Activated CD8-positive, alpha-beta T cell treated with anti-CD3 and anti-CD28 coated beads, Interleukin-2, amount 10 ng/mL, durations not matched to agents 7 days and 5 days (primary cell): ENCODE measurements at regions not wholly inside any gene's neighbourhood (a gene's known extent, or its start where the extent isn't known, plus 50 kb on each side); places are given as distances from the start of the nearest gene placed in this dataset.

Source experiments
- ATAC-seq: fragments of 150-1000 bp; cut with Tn5 transposase; one replicate; pipeline ENCODE4 v1.10.0; 2021; ENCODE audit warnings: moderate library complexity
- CTCF ChIA-PET: fragments of 350-600 bp; sonication (Branson Sonifier 250); formaldehyde crosslinking; loops from one replicate; lab custom pipeline; 2021; ENCODE audit warnings: antibody characterized with exemption; lab: Charles Lee
- POLR2A ChIA-PET: fragments of 350-600 bp; sonication (Branson Sonifier 250); formaldehyde crosslinking; loops from one replicate; lab custom pipeline; 2021; ENCODE audit warnings: antibody characterized with exemption; lab: Charles Lee
- DNase-seq: peaks from one replicate; pipeline ENCODE4 v3.0.0-alpha.2; 2020
- H3K27ac Mint-ChIP-seq: one replicate; pipeline ENCODE4 v1.8.0; 2021; ENCODE audit warnings: mild to moderate bottlenecking, mixed read lengths
- H3K27me3 Mint-ChIP-seq: one replicate; pipeline ENCODE4 v1.8.0; 2021; ENCODE audit warnings: low read depth, mixed read lengths
- H3K36me3 Mint-ChIP-seq: one replicate; pipeline ENCODE4 v1.8.0; 2021; ENCODE audit warnings: low read depth, mixed read lengths
- H3K4me1 Mint-ChIP-seq: one replicate; pipeline ENCODE4 v1.8.0; 2021; ENCODE audit warnings: low read depth, mixed read lengths
- H3K4me3 Mint-ChIP-seq: one replicate; pipeline ENCODE4 v1.8.0; 2021; ENCODE audit warnings: mild to moderate bottlenecking, mixed read lengths
- H3K9me3 Mint-ChIP-seq: one replicate; pipeline ENCODE4 v1.8.0; 2022; ENCODE audit warnings: mixed read lengths; ENCODE audit not compliant: insufficient read depth

GRCh38 chr5:117205894-117206293, 631.3 kb upstream of the SEMA6A start:
- H3K36me3 Mint-ChIP-seq, result no peaks in the 10 kb centered on the region
- no peaks in the 10 kb centered on the region for H3K27me3 Mint-ChIP-seq
- no peaks in the 10 kb centered on the region for H3K4me1 Mint-ChIP-seq
- POLR2A ChIA-PET, result no interaction called here
- H3K27ac Mint-ChIP-seq, result no peak overlapping the region
- DNase-seq (no peak), ATAC-seq (no peak)
- CTCF ChIA-PET, result no interaction called here
- no peak overlapping the region for H3K4me3 Mint-ChIP-seq
- H3K9me3 Mint-ChIP-seq, result peaks cover 15% of the 10 kb centered on the region

- no peaks in the 10 kb centered on the region for H3K4me1 Mint-ChIP-seq
- ChIA-PET CTCF (no interaction called here), POLR2A (no interaction called here)
- no peak overlapping the region for H3K4me3 Mint-ChIP-seq
- H3K9me3 Mint-ChIP-seq, result peaks cover 11% of the 10 kb centered on the region
- no peak for ATAC-seq
- no peaks in the 10 kb centered on the region for H3K36me3 Mint-ChIP-seq
- no peak overlapping the region for H3K27ac Mint-ChIP-seq
- DNase-seq, result no peak
- H3K27me3 Mint-ChIP-seq, result no peaks in the 10 kb centered on the region
Observed at GRCh38 chr5:117204926-117205869, 630.6 kb upstream of the SEMA6A start.

- H3K4me1 Mint-ChIP-seq, result no peaks in the 10 kb centered on the region
- POLR2A ChIA-PET, result no interaction called here
- no peak overlapping the region for H3K4me3 Mint-ChIP-seq
- no peaks in the 10 kb centered on the region for H3K27me3 Mint-ChIP-seq
- H3K36me3 Mint-ChIP-seq, result no peaks in the 10 kb centered on the region
- H3K27ac Mint-ChIP-seq, result no peak overlapping the region
- CTCF ChIA-PET, result no interaction called here
- DNase-seq (no peak), ATAC-seq (no peak)
- H3K9me3 Mint-ChIP-seq, result peaks cover 4% of the 10 kb centered on the region
Observed at GRCh38 chr5:117204404-117204803, 629.8 kb upstream of the SEMA6A start.

- POLR2A ChIA-PET, result no interaction called here
- Mint-ChIP-seq H3K4me3 (no peak overlapping the region), H3K36me3 (no peaks in the 10 kb centered on the region), H3K27ac (no peak overlapping the region), H3K4me1 (no peaks in the 10 kb centered on the region), H3K9me3 (no peaks in the 10 kb centered on the region), H3K27me3 (no peaks in the 10 kb centered on the region)
- CTCF ChIA-PET, result no interaction called here
- ATAC-seq (no peak), DNase-seq (no peak)
Observed at GRCh38 chr5:117203584-117203983, 629.0 kb upstream of the SEMA6A start.

- ChIA-PET POLR2A (no interaction called here), CTCF (no interaction called here)
- DNase-seq, result no peak
- H3K27me3 Mint-ChIP-seq, result no peaks in the 10 kb centered on the region
- no peak overlapping the region for H3K27ac Mint-ChIP-seq
- no peaks in the 10 kb centered on the region for H3K4me1 Mint-ChIP-seq
- ATAC-seq, result no peak
- H3K9me3 Mint-ChIP-seq, result no peaks in the 10 kb centered on the region
- no peaks in the 10 kb centered on the region for H3K36me3 Mint-ChIP-seq
- H3K4me3 Mint-ChIP-seq, result no peak overlapping the region
Observed at GRCh38 chr5:117201001-117201400, 626.4 kb upstream of the SEMA6A start.

GRCh38 chr5:117195076-117195475, 620.5 kb upstream of the SEMA6A start:
- no peak for ATAC-seq
- H3K9me3 Mint-ChIP-seq, result no peaks in the 10 kb centered on the region
- H3K4me3 Mint-ChIP-seq, result no peak overlapping the region
- POLR2A ChIA-PET, result no interaction called here
- CTCF ChIA-PET, result no interaction called here
- DNase-seq, result no peak
- no peak overlapping the region for H3K27ac Mint-ChIP-seq
- no peaks in the 10 kb centered on the region for H3K36me3 Mint-ChIP-seq
- no peaks in the 10 kb centered on the region for H3K4me1 Mint-ChIP-seq
- H3K27me3 Mint-ChIP-seq, result no peaks in the 10 kb centered on the region

GRCh38 chr5:117191251-117191650, 616.6 kb upstream of the SEMA6A start:
- ATAC-seq (no peak), DNase-seq (no peak)
- no peaks in the 10 kb centered on the region for H3K9me3 Mint-ChIP-seq
- POLR2A ChIA-PET, result no interaction called here
- CTCF ChIA-PET, result no interaction called here
- H3K27ac Mint-ChIP-seq, result no peak overlapping the region
- H3K4me3 Mint-ChIP-seq, result no peak overlapping the region
- no peaks in the 10 kb centered on the region for H3K36me3 Mint-ChIP-seq
- no peaks in the 10 kb centered on the region for H3K4me1 Mint-ChIP-seq
- no peaks in the 10 kb centered on the region for H3K27me3 Mint-ChIP-seq

GRCh38 chr5:117189784-117190183, 615.2 kb upstream of the SEMA6A start:
- Mint-ChIP-seq H3K27me3 (no peaks in the 10 kb centered on the region), H3K4me1 (no peaks in the 10 kb centered on the region), H3K4me3 (no peak overlapping the region), H3K27ac (no peak overlapping the region), H3K36me3 (no peaks in the 10 kb centered on the region), H3K9me3 (no peaks in the 10 kb centered on the region)
- ChIA-PET POLR2A (no interaction called here), CTCF (no interaction called here)
- DNase-seq, result no peak
- no peak for ATAC-seq

GRCh38 chr5:117188211-117188610, 613.6 kb upstream of the SEMA6A start:
- Mint-ChIP-seq H3K9me3 (no peaks in the 10 kb centered on the region), H3K4me3 (no peak overlapping the region), H3K27me3 (no peaks in the 10 kb centered on the region), H3K4me1 (no peaks in the 10 kb centered on the region), H3K36me3 (no peaks in the 10 kb centered on the region), H3K27ac (no peak overlapping the region)
- CTCF ChIA-PET, result no interaction called here
- DNase-seq (no peak), ATAC-seq (no peak)
- POLR2A ChIA-PET, result no interaction called here

GRCh38 chr5:117186751-117187150, 612.1 kb upstream of the SEMA6A start:
- H3K9me3 Mint-ChIP-seq, result no peaks in the 10 kb centered on the region
- DNase-seq, result no peak
- ATAC-seq, result no peak
- no peaks in the 10 kb centered on the region for H3K36me3 Mint-ChIP-seq
- no peaks in the 10 kb centered on the region for H3K4me1 Mint-ChIP-seq
- POLR2A ChIA-PET, result no interaction called here
- no peak overlapping the region for H3K27ac Mint-ChIP-seq
- CTCF ChIA-PET, result no interaction called here
- no peaks in the 10 kb centered on the region for H3K27me3 Mint-ChIP-seq
- no peak overlapping the region for H3K4me3 Mint-ChIP-seq

- ATAC-seq (no peak), DNase-seq (no peak)
- H3K9me3 Mint-ChIP-seq, result peaks cover 5% of the 10 kb centered on the region
Observed at GRCh38 chr5:117183326-117183725, 608.7 kb upstream of the SEMA6A start.

GRCh38 chr5:117182104-117182503, 607.5 kb upstream of the SEMA6A start:
- Mint-ChIP-seq H3K9me3 (peaks cover 8% of the 10 kb centered on the region), H3K36me3 (no peaks in the 10 kb centered on the region)
- CTCF ChIA-PET, result no interaction called here

More at GRCh38 chr5:117183326-117183725, 608.7 kb upstream of the SEMA6A start:
- no peak overlapping the region for H3K27ac Mint-ChIP-seq
- H3K4me3 Mint-ChIP-seq, result no peak overlapping the region
- no peaks in the 10 kb centered on the region for H3K27me3 Mint-ChIP-seq
- POLR2A ChIA-PET, result no interaction called here
- no peaks in the 10 kb centered on the region for H3K36me3 Mint-ChIP-seq
- H3K4me1 Mint-ChIP-seq, result no peaks in the 10 kb centered on the region
- CTCF ChIA-PET, result no interaction called here

More at GRCh38 chr5:117182104-117182503, 607.5 kb upstream of the SEMA6A start:
- DNase-seq, result no peak
- Mint-ChIP-seq H3K4me3 (no peak overlapping the region), H3K27me3 (no peaks in the 10 kb centered on the region), H3K4me1 (no peaks in the 10 kb centered on the region), H3K27ac (no peak overlapping the region)
- no peak for ATAC-seq
- POLR2A ChIA-PET, result no interaction called here
